ENCODE measurements at regions not wholly inside any gene's neighbourhood (a gene's known extent, or its start where the extent isn't known, plus 50 kb on each side); places are given as distances from the start of the nearest gene placed in this dataset.
A peak's percentile ranks its signal among the peaks of the same experiment; 100 is the strongest.

- no peak for DNase-seq (ENCODE audit: missing footprints)
- intact Hi-C loops (cut with DNase I), result loop anchor here (10.0 kb wide), 1 partner anchor 146 kb away; no protein-coding TSS in a partner anchor
- no peak for ATAC-seq
These were observed 374.9 kb upstream of the CAMK1G start for GRCh38 chr1:209208648-209209047.

DNA sequence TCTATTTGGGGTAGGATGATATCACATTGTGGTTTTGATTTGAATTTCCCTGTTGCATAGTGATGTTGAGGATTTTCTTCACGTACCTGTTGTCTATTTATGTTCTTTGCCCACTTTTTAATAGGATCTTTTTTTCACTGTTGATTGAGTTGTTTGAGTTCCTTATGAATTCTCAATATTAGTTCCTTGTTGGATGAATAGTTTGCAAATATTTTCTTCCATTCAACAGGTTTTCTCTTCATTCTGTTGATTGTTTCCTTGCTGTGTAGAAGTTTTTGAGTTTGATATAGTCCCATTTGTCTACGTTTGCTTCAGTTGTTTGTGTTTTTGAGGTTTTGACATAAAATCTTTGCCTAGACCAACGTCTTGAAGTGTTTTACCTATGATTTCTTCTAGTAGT lies 369.5 kb upstream of the CAMK1G start:
- intact Hi-C loops (cut with DNase I), result no loop called here
- ATAC-seq, result no peak
- DNase-seq (ENCODE audit: missing footprints), result no peak

DNA sequence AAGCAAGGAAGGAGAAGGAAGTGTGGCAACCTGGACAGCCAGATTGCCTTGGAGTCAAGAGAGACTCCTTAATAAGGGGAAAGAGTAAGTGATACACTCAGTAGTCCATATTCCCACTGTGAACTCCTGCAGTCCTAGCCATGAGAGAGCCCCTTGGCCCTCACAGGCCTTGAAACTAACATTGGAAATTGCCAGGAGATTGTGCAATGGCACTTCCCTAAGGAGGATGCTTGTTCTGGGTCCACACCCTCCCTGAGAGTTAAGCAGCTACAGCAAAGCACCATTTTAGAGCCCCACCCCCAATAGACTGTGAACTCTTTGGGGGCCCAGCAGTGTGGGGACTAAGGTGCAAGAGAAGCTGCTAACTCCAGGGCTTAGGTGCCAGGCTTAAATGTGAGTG lies 367.7 kb upstream of the CAMK1G start:
- intact Hi-C loops (cut with DNase I), result no loop called here
- ATAC-seq (peak; percentile 72), DNase-seq (ENCODE audit: missing footprints) (no peak)

DNA sequence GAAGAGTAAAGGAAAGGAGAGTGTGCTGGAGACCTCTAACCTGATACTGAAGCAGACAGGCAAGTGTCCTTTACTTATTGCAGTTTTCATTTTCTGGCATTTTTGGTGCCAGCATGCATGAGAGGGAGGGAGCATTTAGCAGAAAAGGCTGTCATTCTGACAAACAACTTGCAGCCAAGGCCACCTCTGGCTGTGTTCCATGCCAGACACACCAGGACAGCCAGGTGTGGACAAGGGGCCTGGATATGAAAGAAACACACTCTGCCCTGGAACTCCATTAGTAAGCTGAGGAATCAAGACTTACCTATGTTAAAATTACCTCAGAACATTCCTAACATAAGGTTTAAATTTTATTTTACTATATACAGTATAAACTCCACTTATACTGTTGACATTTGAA lies 365.4 kb upstream of the CAMK1G start:
- DNase-seq (ENCODE audit: missing footprints), result no peak
- ATAC-seq, result no peak
- intact Hi-C loops (cut with DNase I), result no loop called here

- ATAC-seq (no peak), DNase-seq (ENCODE audit: missing footprints) (no peak)
- intact Hi-C loops (cut with DNase I), result no loop called here
These were observed 364.5 kb upstream of the CAMK1G start for GRCh38 chr1:209218981-209219380.

DNA sequence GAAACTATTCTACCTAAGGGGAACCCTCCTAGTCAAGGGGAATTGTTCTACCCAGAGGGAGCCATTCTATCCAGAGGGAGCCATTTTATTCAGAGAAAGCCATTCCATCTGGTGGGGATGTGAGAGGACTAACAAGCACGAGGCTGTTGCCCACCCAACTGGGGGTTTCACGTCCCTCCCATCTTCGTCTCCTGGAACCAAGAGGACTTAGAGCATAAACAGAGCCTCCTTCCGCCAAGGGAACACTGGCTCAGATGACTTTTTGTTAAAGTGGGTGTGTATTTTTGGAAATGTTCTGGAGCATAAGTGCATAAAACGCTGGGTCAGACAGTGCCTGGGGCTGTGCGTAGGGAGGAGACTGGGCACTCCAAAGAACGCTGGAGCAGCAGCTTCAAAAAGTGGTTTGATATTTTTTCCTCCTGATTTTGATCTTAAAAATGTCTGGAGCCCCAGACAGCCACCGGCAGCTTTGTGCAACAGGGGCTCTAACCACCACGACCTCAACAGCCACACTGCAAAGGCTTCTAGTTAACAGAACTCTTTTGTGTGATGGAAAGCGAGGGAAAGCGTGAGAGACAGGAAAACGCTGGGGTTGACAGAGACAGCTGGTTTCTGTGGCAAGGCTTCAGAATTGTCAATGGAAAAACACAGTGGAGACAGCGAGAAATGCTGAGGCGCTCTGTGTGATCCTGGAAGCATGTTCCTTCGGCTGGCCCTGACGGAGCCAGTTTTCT lies 363.6 kb upstream of the CAMK1G start:
- ATAC-seq (peak; percentile 74), DNase-seq (ENCODE audit: missing footprints) (peak; percentile 56)
- intact Hi-C loops (cut with DNase I), result no loop called here

DNA sequence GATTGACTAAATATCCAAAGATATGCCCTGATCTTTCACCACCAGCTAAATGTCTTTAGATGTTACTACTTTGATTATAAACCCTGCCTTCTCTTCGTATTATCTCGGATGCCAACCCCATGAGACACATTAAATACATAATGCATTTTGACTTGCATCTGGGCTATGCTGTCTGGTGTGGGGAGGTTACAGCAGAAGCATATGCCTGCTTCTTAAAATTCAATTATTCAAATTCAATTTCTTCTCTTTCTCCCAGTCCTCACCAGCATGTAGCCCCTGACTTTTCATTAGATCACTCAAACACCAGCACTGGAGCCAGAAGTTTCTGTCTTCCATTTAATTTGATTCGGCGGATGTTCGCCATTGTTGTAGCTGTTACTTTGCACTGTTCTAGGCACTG lies 360.7 kb upstream of the CAMK1G start:
- DNase-seq (ENCODE audit: missing footprints) (no peak), ATAC-seq (no peak)
- intact Hi-C loops (cut with DNase I), result no loop called here

GRCh38 chr1:209223791-209224190 lies 359.7 kb upstream of the CAMK1G start:
- no peak for DNase-seq (ENCODE audit: missing footprints)
- intact Hi-C loops (cut with DNase I), result no loop called here
- no peak for ATAC-seq

GRCh38 chr1:209224886-209225285 lies 358.6 kb upstream of the CAMK1G start:
- ATAC-seq (no peak), DNase-seq (ENCODE audit: missing footprints) (no peak)
- intact Hi-C loops (cut with DNase I), result no loop called here

GRCh38 chr1:209227171-209227570 lies 356.3 kb upstream of the CAMK1G start:
- intact Hi-C loops (cut with DNase I), result no loop called here
- ATAC-seq, result no peak
- DNase-seq (ENCODE audit: missing footprints), result no peak

- no peak for ATAC-seq
- no peak for DNase-seq (ENCODE audit: missing footprints)
- intact Hi-C loops (cut with DNase I), result no loop called here
These were observed 355.6 kb upstream of the CAMK1G start for GRCh38 chr1:209227941-209228340.

- intact Hi-C loops (cut with DNase I), result no loop called here
- DNase-seq (ENCODE audit: missing footprints) (no peak), ATAC-seq (no peak)
These were observed 353.9 kb upstream of the CAMK1G start for GRCh38 chr1:209229494-209230061.

- intact Hi-C loops (cut with DNase I), result no loop called here
These were observed 353.2 kb upstream of the CAMK1G start for GRCh38 chr1:209230314-209230713.

GRCh38 chr1:209231476-209232156 lies 351.9 kb upstream of the CAMK1G start:
- intact Hi-C loops (cut with DNase I), result no loop called here
- no peak for DNase-seq (ENCODE audit: missing footprints)
- no peak for ATAC-seq

More at GRCh38 chr1:209230314-209230713, 353.2 kb upstream of the CAMK1G start:
- ATAC-seq (no peak), DNase-seq (ENCODE audit: missing footprints) (no peak)

DNA sequence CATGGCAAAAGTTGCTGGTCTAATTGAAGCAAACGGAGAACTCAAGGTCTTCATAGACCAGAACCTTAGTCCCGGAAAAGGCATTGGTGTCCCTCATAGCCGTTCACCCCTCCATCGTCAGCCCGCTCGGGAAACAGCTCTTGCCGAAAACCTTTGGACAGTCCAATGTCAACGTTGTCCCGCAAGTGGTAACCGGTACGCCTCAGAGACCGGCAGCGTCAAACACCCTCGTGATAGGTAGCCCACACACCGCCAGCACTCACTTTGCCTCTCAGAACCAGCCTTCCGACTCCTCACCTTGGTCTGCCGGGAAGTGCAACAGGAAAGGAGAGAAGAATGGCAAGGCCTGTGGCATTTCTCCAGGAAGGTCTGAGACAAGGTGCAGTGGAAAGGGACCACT lies 351.3 kb upstream of the CAMK1G start:
- ATAC-seq (no peak), DNase-seq (ENCODE audit: missing footprints) (no peak)
- intact Hi-C loops (cut with DNase I), result no loop called here

GRCh38 chr1:209232759-209233158 lies 350.8 kb upstream of the CAMK1G start:
- intact Hi-C loops (cut with DNase I), result no loop called here
- DNase-seq (ENCODE audit: missing footprints) (no peak), ATAC-seq (no peak)

- DNase-seq (ENCODE audit: missing footprints) (no peak), ATAC-seq (no peak)
- intact Hi-C loops (cut with DNase I), result no loop called here
These were observed 348.3 kb upstream of the CAMK1G start for GRCh38 chr1:209235166-209235565.

GRCh38 chr1:209238356-209238755 lies 345.2 kb upstream of the CAMK1G start:
- DNase-seq (ENCODE audit: missing footprints) (no peak), ATAC-seq (no peak)
- intact Hi-C loops (cut with DNase I), result no loop called here

- no peak for ATAC-seq
- DNase-seq (ENCODE audit: missing footprints), result no peak
- intact Hi-C loops (cut with DNase I), result no loop called here
These were observed 343.2 kb upstream of the CAMK1G start for GRCh38 chr1:209240351-209240750.

DNA sequence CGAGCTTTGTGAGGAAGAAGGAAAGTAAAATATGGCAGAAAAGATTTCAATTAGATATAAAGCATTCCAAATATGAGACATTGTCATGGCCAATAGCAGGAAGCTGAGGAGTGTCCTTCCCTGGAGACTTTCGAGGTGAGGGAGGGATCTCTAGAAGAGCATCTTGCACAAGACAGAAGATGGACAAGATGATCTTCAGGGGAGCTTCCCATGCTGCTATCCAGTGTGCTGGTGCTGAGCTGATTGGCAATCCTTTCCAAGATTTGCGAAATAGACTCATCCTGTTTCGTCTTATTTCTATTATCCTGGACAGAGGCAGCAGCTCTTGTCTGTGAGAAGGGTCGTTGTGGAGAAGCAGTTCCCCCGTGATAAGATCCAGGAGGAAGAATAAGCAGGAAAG lies 342.0 kb upstream of the CAMK1G start:
- DNase-seq (ENCODE audit: missing footprints), result no peak
- no peak for ATAC-seq
- intact Hi-C loops (cut with DNase I), result no loop called here
